HEK293T (cell line): ENCODE measurements at regions not wholly inside any gene's neighbourhood (a gene's known extent, or its start where the extent isn't known, plus 50 kb on each side); places are given as distances from the start of the nearest gene placed in this dataset.

Experiments used
- CTCF ChIA-PET: fragments of 350-600 bp; formaldehyde crosslinking; extraction: SDS; loops from one replicate; lab custom pipeline; 2021; ENCODE audit warnings: antibody characterized with exemption, inconsistent platforms; lab: Yijun Ruan, JAX
- POLR2A ChIA-PET: fragments of 350-600 bp; formaldehyde crosslinking; extraction: SDS; loops from one replicate; lab custom pipeline; 2020; ENCODE audit warnings: antibody characterized with exemption, inconsistent platforms; lab: Yijun Ruan, JAX
- DNase-seq: peaks from one replicate; pipeline ENCODE4 v3.0.0; 2012; ENCODE audit warnings: mixed read lengths; ENCODE audit errors: extremely low spot score
- ARNT ChIP-seq: fragments of 450-650 bp; IDR thresholded peaks from 2 replicates; pipeline ENCODE4 v1.6.1; 2017; ENCODE audit warnings: mild to moderate bottlenecking
- BHLHE40 ChIP-seq: fragments of 450-650 bp; IDR thresholded peaks from 2 replicates; pipeline ENCODE4 v1.6.1; 2016; ENCODE audit warnings: mild to moderate bottlenecking, moderate library complexity, borderline replicate concordance
- CTBP1 ChIP-seq: fragments of 450-650 bp; IDR thresholded peaks from 2 replicates; pipeline ENCODE4 v1.6.1; 2016; ENCODE audit warnings: borderline replicate concordance
- ELF4 ChIP-seq: fragments of 450-650 bp; IDR thresholded peaks from 2 replicates; pipeline ENCODE4 v1.6.1; 2017; ENCODE audit warnings: antibody characterized with exemption
- FOXA1 ChIP-seq: fragments of 450-650 bp; IDR thresholded peaks from 2 replicates; pipeline ENCODE4 v1.6.1; 2016; ENCODE audit warnings: mild to moderate bottlenecking
- FOXK2 ChIP-seq: fragments of 450-650 bp; IDR thresholded peaks from 2 replicates; pipeline ENCODE4 v1.6.1; 2016; ENCODE audit warnings: mild to moderate bottlenecking
- FOXM1 ChIP-seq: fragments of 450-650 bp; IDR thresholded peaks from 2 replicates; pipeline ENCODE4 v1.6.1; 2017; ENCODE audit warnings: mild to moderate bottlenecking, borderline replicate concordance
- HDGF ChIP-seq: fragments of 450-650 bp; IDR thresholded peaks from 2 replicates; pipeline ENCODE4 v1.6.1; 2017; ENCODE audit warnings: antibody characterized with exemption, borderline replicate concordance
- L3MBTL2 ChIP-seq: fragments of 450-650 bp; conservative IDR thresholded peaks from 2 replicates; pipeline ENCODE4 v1.6.1; 2016; ENCODE audit warnings: mild to moderate bottlenecking
- LEF1 ChIP-seq: fragments of 450-650 bp; IDR thresholded peaks from 2 replicates; pipeline ENCODE4 v1.6.1; 2017; ENCODE audit warnings: mild to moderate bottlenecking, borderline replicate concordance
- NFRKB ChIP-seq: fragments of 450-650 bp; IDR thresholded peaks from 2 replicates; pipeline ENCODE4 v1.6.1; 2016; ENCODE audit warnings: mild to moderate bottlenecking, moderate library complexity
- SP1 ChIP-seq: fragments of 450-650 bp; IDR thresholded peaks from 2 replicates; pipeline ENCODE4 v1.6.1; 2017
- SUZ12 ChIP-seq: fragments of 450-650 bp; IDR thresholded peaks from 2 replicates; pipeline ENCODE4 v1.6.1; 2016; ENCODE audit warnings: mild to moderate bottlenecking
- TARDBP ChIP-seq: fragments of 450-650 bp; IDR thresholded peaks from 2 replicates; pipeline ENCODE4 v1.6.1; 2016
- ZNF384 ChIP-seq: fragments of 450-650 bp; IDR thresholded peaks from 2 replicates; pipeline ENCODE4 v1.6.1; 2016
- TF ChIP-seq, protein P1 (sequence below): fragments of 450-650 bp; IDR thresholded peaks from 2 replicates; pipeline ENCODE4 v1.6.1; 2016

DNA sequence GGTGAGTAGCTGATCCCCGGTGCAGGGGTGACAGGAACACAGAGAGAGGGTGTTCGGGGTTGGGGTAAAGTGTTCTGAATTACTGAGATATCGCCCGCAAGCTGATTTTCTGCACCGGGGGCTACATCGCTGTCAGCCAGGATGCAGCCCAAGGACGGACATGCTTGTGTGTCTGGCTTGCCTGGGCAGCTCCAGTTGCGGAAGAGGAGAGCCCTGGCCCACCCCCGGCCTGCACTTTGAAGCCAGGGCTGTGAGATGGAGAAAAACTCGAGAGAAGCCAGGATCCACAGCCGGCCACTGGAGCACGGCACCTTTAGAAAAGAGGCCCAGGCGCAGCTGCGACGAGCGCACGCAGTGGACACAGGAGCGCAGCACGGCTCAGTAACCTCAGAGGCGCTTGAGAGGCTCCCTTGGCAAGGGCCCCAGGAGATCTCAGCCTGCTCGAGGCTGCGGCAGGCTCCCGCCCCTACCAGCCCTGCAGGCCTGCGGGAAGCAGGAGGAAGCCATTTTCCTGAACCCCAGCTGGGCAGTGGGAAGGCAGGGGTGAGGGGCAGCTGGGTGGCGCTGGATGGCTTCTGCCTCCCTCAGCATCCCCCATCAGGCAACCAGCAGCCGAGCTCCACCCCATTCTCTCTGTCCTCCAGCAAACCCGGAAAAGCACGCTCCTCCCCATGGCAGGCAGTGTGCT, 59.2 kb downstream of the C9orf50 start:
- POLR2A ChIA-PET = no interaction called here
- DNase-seq = no peak
- TF ChIP-seq ARNT (no peak), L3MBTL2 (no peak), HDGF (no peak), FOXK2 (no peak), BHLHE40 (no peak), SP1 (no peak), FOXA1 (no peak), LEF1 (no peak), SUZ12 (no peak), TARDBP (no peak)
- CTCF ChIA-PET = no interaction called here

DNA sequence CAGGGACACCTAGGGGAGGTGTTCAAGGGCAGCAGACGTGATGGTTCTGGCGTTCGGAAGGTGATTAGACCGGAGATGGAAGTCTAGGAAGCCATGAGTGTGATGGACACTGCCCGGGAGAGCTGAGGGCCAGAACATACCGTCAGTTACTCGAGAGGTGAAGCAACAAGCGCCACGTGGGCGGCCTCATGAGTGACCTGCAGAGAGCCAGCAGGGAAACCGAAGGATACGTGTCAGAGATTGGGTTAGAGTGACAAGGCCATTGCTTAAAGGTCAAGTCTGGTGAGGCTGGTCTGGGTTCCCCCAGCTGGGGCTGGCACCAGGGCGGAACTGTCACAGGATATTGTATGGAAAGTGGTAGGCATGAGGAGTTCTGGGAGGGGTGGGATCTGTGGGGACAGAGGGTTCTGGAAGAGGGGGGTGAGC, 60.0 kb downstream of the C9orf50 start:
- DNase-seq = no peak
- CTCF ChIA-PET = no interaction called here
- TF ChIP-seq ARNT (no peak), SP1 (no peak), BHLHE40 (no peak), LEF1 (no peak), NFRKB (no peak), TARDBP (no peak), CTBP1 (no peak), L3MBTL2 (no peak)
- TF ChIP-seq, protein P1, sequence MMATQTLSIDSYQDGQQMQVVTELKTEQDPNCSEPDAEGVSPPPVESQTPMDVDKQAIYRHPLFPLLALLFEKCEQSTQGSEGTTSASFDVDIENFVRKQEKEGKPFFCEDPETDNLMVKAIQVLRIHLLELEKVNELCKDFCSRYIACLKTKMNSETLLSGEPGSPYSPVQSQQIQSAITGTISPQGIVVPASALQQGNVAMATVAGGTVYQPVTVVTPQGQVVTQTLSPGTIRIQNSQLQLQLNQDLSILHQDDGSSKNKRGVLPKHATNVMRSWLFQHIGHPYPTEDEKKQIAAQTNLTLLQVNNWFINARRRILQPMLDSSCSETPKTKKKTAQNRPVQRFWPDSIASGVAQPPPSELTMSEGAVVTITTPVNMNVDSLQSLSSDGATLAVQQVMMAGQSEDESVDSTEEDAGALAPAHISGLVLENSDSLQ = no peak
- POLR2A ChIA-PET = no interaction called here

DNA sequence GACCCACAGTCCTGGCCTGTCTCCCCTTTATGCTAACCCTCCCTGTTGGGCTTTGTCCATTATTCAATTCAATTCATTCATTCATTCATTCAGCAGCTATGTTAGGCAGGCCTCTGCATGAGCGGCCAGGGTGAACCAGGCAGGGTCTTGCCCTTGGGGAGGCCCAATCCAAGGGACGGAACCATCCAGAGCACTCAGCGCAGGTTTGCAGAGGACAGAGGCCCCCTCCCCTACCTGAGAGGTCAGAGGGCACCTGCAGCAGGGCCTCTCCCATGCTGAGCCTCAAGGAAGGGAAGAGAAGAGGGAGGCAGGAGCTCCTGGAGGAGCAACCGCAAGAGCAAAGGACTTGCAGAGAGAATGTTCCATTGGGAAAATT, 61.4 kb downstream of the C9orf50 start:
- ChIA-PET CTCF (no interaction called here), POLR2A (interaction anchor here (1.1 to 1.3 kb wide), 2 partner anchors 10 to 25 kb away, joined by 3 to 5 read pairs; no protein-coding TSS in a partner anchor)
- no peak for DNase-seq
- TF ChIP-seq FOXA1 (no peak), BHLHE40 (no peak), SP1 (no peak), FOXM1 (no peak), CTBP1 (no peak), ZNF384 (no peak), NFRKB (no peak), TARDBP (no peak), ELF4 (no peak)
- TF ChIP-seq, protein P1 = no peak

DNA sequence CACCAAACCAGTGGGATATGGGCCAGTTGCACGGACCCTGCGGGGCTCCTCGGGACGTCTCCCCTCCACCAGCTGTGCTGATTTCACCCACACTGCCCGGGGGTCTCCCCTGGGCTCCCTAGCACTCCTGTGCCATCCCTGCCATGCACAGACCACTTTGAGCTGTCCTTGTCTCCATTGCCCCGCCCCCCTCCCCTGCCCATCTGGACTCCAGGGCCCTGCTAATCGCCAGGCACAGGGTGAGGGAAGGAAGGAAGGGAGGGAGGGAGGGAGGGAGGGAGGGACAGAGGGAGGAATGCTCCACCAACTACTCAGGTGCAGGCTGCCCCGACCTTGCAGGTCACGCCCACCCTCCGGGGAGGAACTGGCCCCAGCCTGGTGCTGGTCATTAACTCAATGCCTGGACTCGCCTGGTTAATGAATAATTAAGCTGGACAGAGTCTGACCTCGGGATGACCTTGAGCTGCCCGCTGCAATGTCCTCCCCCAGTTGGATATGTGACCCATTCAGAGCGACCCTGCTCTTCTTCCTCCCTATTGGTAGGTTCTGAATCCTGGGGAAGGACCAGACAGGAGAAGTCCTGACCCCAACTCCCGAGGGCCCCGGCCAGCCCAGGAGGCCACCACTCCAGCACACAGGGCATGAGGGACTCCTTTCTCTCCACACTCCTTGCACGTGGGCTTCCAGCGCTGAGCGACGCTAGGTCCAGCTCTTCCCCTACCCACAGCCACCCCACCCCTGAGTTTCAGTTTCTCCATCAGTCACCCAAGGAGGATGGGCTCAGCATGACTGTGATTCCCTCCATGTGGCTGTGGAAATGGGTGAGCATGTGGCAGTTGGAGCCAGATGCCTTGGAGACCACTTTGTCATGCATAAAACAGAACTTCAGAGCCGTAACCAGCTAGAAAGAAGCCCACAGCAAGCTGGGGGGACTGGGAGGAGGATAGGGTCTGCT, 62.1 kb downstream of the C9orf50 start:
- no peak for DNase-seq
- ChIA-PET POLR2A (interaction anchor here (1.1 to 1.3 kb wide), 2 partner anchors 11 to 25 kb away, joined by 3 to 5 read pairs; no protein-coding TSS in a partner anchor), CTCF (no interaction called here)
- TF ChIP-seq FOXM1 (no peak), HDGF (no peak)

DNA sequence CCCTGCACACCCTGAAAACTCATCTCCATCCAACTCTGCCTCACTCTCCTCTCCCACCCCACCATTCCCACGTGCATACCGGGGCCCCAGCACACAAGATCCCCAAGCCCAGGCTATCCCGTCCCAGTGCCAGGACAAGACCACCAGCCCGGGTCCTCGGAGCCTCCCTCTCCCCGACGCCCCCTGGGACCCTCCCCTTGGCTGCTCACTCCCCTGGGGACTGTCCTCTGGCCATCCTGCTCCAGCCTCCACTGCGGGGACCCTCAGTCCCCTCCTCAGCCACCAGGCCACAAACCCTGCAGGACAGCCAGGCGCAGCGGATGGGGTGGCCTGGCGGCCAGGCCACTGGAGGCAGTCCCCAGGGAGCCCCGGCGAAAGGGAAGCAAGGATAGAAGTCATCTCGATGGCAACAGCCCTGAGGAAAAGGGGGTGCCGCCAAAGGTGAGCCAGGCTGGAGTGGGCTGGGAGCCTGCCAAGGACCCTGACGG, 62.8 kb downstream of the C9orf50 start:
- CTCF ChIA-PET = no interaction called here

More for the DNA sequence above, 62.8 kb downstream of the C9orf50 start:
- TF ChIP-seq NFRKB = no peak
- TF ChIP-seq HDGF = no peak
- no peak for TF ChIP-seq FOXM1
- no peak for TF ChIP-seq ELF4
- TF ChIP-seq CTBP1 = no peak
- no peak for TF ChIP-seq SP1
- TF ChIP-seq, protein P1 = no peak
- TF ChIP-seq L3MBTL2 = no peak
- TF ChIP-seq ARNT = no peak
- TF ChIP-seq BHLHE40 = no peak
- no peak for TF ChIP-seq ZNF384
- TF ChIP-seq LEF1 = no peak
- TF ChIP-seq FOXA1 = no peak
- no peak for TF ChIP-seq SUZ12
- TF ChIP-seq TARDBP = no peak
- POLR2A ChIA-PET = no interaction called here
- DNase-seq = no peak
